Liver (tissue), 8 donors: ENCODE measurements at regions not wholly inside any gene's neighbourhood (a gene's known extent, or its start where the extent isn't known, plus 50 kb on each side); places are given as distances from the start of the nearest gene placed in this dataset.

ENCODE experiments used
- DNase-seq: peaks from one replicate; pipeline ENCODE4 v3.0.0-alpha.2; 2017; ENCODE audit warnings: low spot score
- H3K27ac ChIP-seq, 2 donors: one replicate each; pipeline ENCODE4 v1.7.0; 2013; ENCODE audit warnings: inconsistent platforms in 2 of 2, low read length in 2 of 2, control low read depth in 1 of 2, low read depth in 1 of 2, mild to moderate bottlenecking in 1 of 2
- H3K27me3 ChIP-seq, 4 donors: one replicate each; pipeline versions ENCODE4 v1.6.1 to v1.7.0; 2013; ENCODE audit warnings: low read length in 3 of 4, inconsistent platforms in 1 of 4, mild to moderate bottlenecking in 1 of 4, moderate library complexity in 1 of 4; ENCODE audit not compliant: control insufficient read depth in 4 of 4, insufficient read depth in 4 of 4
- H3K36me3 ChIP-seq, 4 donors: one replicate each; pipeline versions ENCODE4 v1.6.1 to v1.7.0; 2013; ENCODE audit warnings: low read length in 3 of 4, mild to moderate bottlenecking in 3 of 4, low read depth in 1 of 4, moderate library complexity in 1 of 4; ENCODE audit not compliant: control insufficient read depth in 4 of 4, insufficient read depth in 3 of 4
- H3K4me1 ChIP-seq, 4 donors: one replicate each; pipeline versions ENCODE4 v1.6.1 to v1.7.0; 2013; ENCODE audit warnings: low read length in 3 of 4, mild to moderate bottlenecking in 3 of 4, moderate library complexity in 1 of 4; ENCODE audit not compliant: control insufficient read depth in 4 of 4, insufficient read depth in 4 of 4
- H3K4me3 ChIP-seq, 3 donors: one replicate each; pipeline versions ENCODE4 v1.6.1 to v1.7.0; 2013; ENCODE audit warnings: low read length in 3 of 3, control low read depth in 1 of 3, low read depth in 1 of 3, mild to moderate bottlenecking in 1 of 3
- H3K9ac ChIP-seq, 2 donors: one replicate each; pipeline ENCODE4 v1.7.0; 2013; ENCODE audit warnings: low read length in 2 of 2, mild to moderate bottlenecking in 2 of 2, moderate library complexity in 2 of 2, control low read depth in 1 of 2, low read depth in 1 of 2
- H3K9me3 ChIP-seq, 4 donors: one replicate each; pipeline versions ENCODE4 v1.6.1 to v1.7.0; 2013; ENCODE audit warnings: low read length in 3 of 4; ENCODE audit not compliant: control insufficient read depth in 4 of 4
- ATF3 ChIP-seq: IDR thresholded peaks from 2 replicates; pipeline ENCODE4 v1.6.1; 2016; ENCODE audit warnings: antibody characterized with exemption
- CTCF ChIP-seq: fragments of 150-350 bp; IDR thresholded peaks from 2 replicates; pipeline ENCODE4 v1.5.1; 2017; ENCODE audit warnings: improper control_type of control experiment, low read depth, low read length; ENCODE audit not compliant: missing input control
- EGR1 ChIP-seq, 2 donors: IDR thresholded peaks; 2 replicates each; pipeline ENCODE4 v1.6.1; 2016 to 2018; ENCODE audit warnings: antibody characterized with exemption in 2 of 2, low read depth in 2 of 2
- FOXA1 ChIP-seq: IDR thresholded peaks from 2 replicates; pipeline ENCODE4 v1.6.1; 2016; ENCODE audit warnings: antibody characterized with exemption
- FOXA2 ChIP-seq: IDR thresholded peaks from 2 replicates; pipeline ENCODE4 v1.6.1; 2016; ENCODE audit warnings: antibody characterized with exemption
- GABPA ChIP-seq, 2 donors: IDR thresholded peaks in 1 of 2; conservative IDR thresholded peaks in 1 of 2; 2 replicates each; pipeline ENCODE4 v1.6.1; 2016; ENCODE audit warnings: antibody characterized with exemption in 2 of 2, mild to moderate bottlenecking in 1 of 2, moderate library complexity in 1 of 2
- HNF4A ChIP-seq, 2 donors: conservative IDR thresholded peaks; 2 replicates each; pipeline ENCODE4 v1.6.1; 2016; ENCODE audit warnings: antibody characterized with exemption in 2 of 2, mild to moderate bottlenecking in 2 of 2
- HNF4G ChIP-seq: IDR thresholded peaks from 2 replicates; pipeline ENCODE4 v1.6.1; 2016; ENCODE audit warnings: antibody characterized with exemption
- JUND ChIP-seq, 2 donors: IDR thresholded peaks; 2 replicates each; pipeline ENCODE4 v1.6.1; 2016; ENCODE audit warnings: antibody characterized with exemption in 2 of 2
- MAX ChIP-seq: IDR thresholded peaks from 2 replicates; pipeline ENCODE4 v1.6.1; 2016; ENCODE audit warnings: antibody characterized with exemption
- NR2F2 ChIP-seq: IDR thresholded peaks from 2 replicates; pipeline ENCODE4 v1.6.1; 2016; ENCODE audit warnings: antibody characterized with exemption
- RAD21 ChIP-seq, 2 donors: IDR thresholded peaks; 2 replicates each; pipeline ENCODE4 v1.6.1; 2016; ENCODE audit warnings: antibody characterized with exemption in 2 of 2, mild to moderate bottlenecking in 2 of 2
- REST ChIP-seq: IDR thresholded peaks from 2 replicates; pipeline ENCODE4 v1.6.1; 2016; ENCODE audit warnings: antibody characterized with exemption, mild to moderate bottlenecking
- RXRA ChIP-seq, 2 donors: IDR thresholded peaks; 2 replicates each; pipeline ENCODE4 v1.6.1; 2017 to 2018; ENCODE audit warnings: antibody characterized with exemption in 2 of 2, mild to moderate bottlenecking in 1 of 2
- SP1 ChIP-seq: IDR thresholded peaks from 2 replicates; pipeline ENCODE4 v1.6.1; 2018; ENCODE audit warnings: antibody characterized with exemption, mild to moderate bottlenecking
- TAF1 ChIP-seq: conservative IDR thresholded peaks from 2 replicates; pipeline ENCODE4 v1.6.1; 2016; ENCODE audit warnings: antibody characterized with exemption, mild to moderate bottlenecking
- ZBTB33 ChIP-seq: IDR thresholded peaks from 2 replicates; pipeline ENCODE4 v1.6.1; 2016; ENCODE audit warnings: antibody characterized with exemption
- WGBS: extraction: QIAGEN DNeasy Blood & Tissue Kit; methylation state at CpG from one replicate; pipeline ENCODE4 v1.1.7; 2013; 5-methylcytosine and 5-hydroxymethylcytosine counted together
- donor health status: healthy.
- donor health status: healthy.
- donor health status: healthy.
- donor health status: healthy.
- donor health status: healthy.

- TF ChIP-seq TAF1: no peak
- Histone ChIP-seq H3K4me3 (no peak overlapping the region), H3K9ac (no peak overlapping the region), H3K27me3 (no peaks in the 10 kb centered on the region), H3K4me1 (no peaks in the 10 kb centered on the region), H3K27ac (no peak overlapping the region), H3K9me3 (peaks cover 0 to 1% (median 0%) of the 10 kb centered on the region in 4 donors), H3K36me3 (no peaks in the 10 kb centered on the region)
- WGBS: 85% methylated on average over 15 of the region's 15 CpGs
- DNase-seq: no peak
Observed at GRCh38 chr2:13616059-13616458, 899.3 kb downstream of the TRIB2 start.

GRCh38 chr2:13616616-13617015, 899.9 kb downstream of the TRIB2 start:
- DNase-seq: no peak
- Histone ChIP-seq H3K4me3 (no peak overlapping the region), H3K27me3 (no peaks in the 10 kb centered on the region), H3K36me3 (no peaks in the 10 kb centered on the region), H3K4me1 (no peaks in the 10 kb centered on the region), H3K27ac (no peak overlapping the region), H3K9ac (no peak overlapping the region), H3K9me3 (peaks cover 0 to 1% (median 0%) of the 10 kb centered on the region in 4 donors)
- 75% methylated on average over 5 of the region's 5 CpGs for WGBS
- no peak for TF ChIP-seq NR2F2
- no peak for TF ChIP-seq FOXA2
- TF ChIP-seq CTCF: no peak

GRCh38 chr2:13628122-13628521, 911.4 kb downstream of the TRIB2 start:
- 78% methylated on average over 1 of the region's 1 CpG for WGBS
- H3K4me3 ChIP-seq: no peak overlapping the region
- no peak for DNase-seq

More at GRCh38 chr2:13628122-13628521, 911.4 kb downstream of the TRIB2 start:
- H3K27ac ChIP-seq: no peak overlapping the region
- no peaks in the 10 kb centered on the region for H3K9me3 ChIP-seq
- no peaks in the 10 kb centered on the region for H3K36me3 ChIP-seq
- H3K27me3 ChIP-seq: no peaks in the 10 kb centered on the region
- TF ChIP-seq RAD21 (IDR thresholded peaks at IDR 0.05) (no peak), EGR1 (IDR thresholded peaks at IDR 0.05; ENCODE audit: low read depth in 2 of 2) (no peak), ATF3 (no peak), RXRA (IDR thresholded peaks at IDR 0.05) (no peak), SP1 (no peak), FOXA1 (no peak), GABPA (IDR thresholded peaks at IDR 0.05 in 1 of 2, conservative IDR thresholded peaks at IDR 0.05 in 1 of 2) (no peak), FOXA2 (no peak), TAF1 (no peak), ZBTB33 (no peak), HNF4G (no peak), HNF4A (conservative IDR thresholded peaks at IDR 0.05) (no peak), REST (no peak), JUND (IDR thresholded peaks at IDR 0.05) (no peak), MAX (no peak), CTCF (no peak), NR2F2 (no peak)
- no peaks in the 10 kb centered on the region for H3K4me1 ChIP-seq
- H3K9ac ChIP-seq: no peak overlapping the region
